ENCODE measurements at regions not wholly inside any gene's neighbourhood (a gene's known extent, or its start where the extent isn't known, plus 50 kb on each side); places are given as distances from the start of the nearest gene placed in this dataset.

GRCh38 chr5:96283589-96283988, 149.5 kb downstream of the PCSK1 start:
- no peak for TF ChIP-seq CTCF (IDR thresholded peaks at IDR 0.05)
- TF ChIP-seq ZFX (IDR thresholded peaks at IDR 0.05; ENCODE audit: borderline replicate concordance): no peak
